DMS53 treated with DMSO at 0.1 percent for 48 hours (cell line): ENCODE measurements at regions not wholly inside any gene's neighbourhood (a gene's known extent, or its start where the extent isn't known, plus 50 kb on each side); places are given as distances from the start of the nearest gene placed in this dataset.

Experiments
- DNase-seq: peaks from one replicate; lab custom pipeline; 2025; ENCODE audit not compliant: unreplicated experiment; lab: John Stamatoyannopoulos, UW

- DNase-seq, result no peak
These were observed 211.4 kb downstream of the GRIN2B start for GRCh38 chr12:13769966-13770365.

- DNase-seq, result no peak
These were observed 212.1 kb downstream of the GRIN2B start for GRCh38 chr12:13769273-13769672.

GRCh38 chr12:13764748-13765147 lies 216.7 kb downstream of the GRIN2B start:
- no peak for DNase-seq

GRCh38 chr12:13749389-13749788 lies 232.0 kb downstream of the GRIN2B start:
- DNase-seq, result no peak

GRCh38 chr12:13745111-13745860 lies 236.1 kb downstream of the GRIN2B start:
- DNase-seq, result peak; percentile 12

- DNase-seq, result no peak
These were observed 236.8 kb downstream of the GRIN2B start for GRCh38 chr12:13744561-13744960.

- DNase-seq, result no peak
These were observed 241.3 kb downstream of the GRIN2B start for GRCh38 chr12:13740149-13740545.

GRCh38 chr12:13735734-13736133 lies 245.7 kb downstream of the GRIN2B start:
- no peak for DNase-seq

- DNase-seq, result no peak
These were observed 246.7 kb downstream of the GRIN2B start for GRCh38 chr12:13734584-13735152.

GRCh38 chr12:13727707-13728195 lies 253.7 kb downstream of the GRIN2B start:
- peak; percentile 78 for DNase-seq

GRCh38 chr12:13725049-13725448 lies 256.4 kb downstream of the GRIN2B start:
- no peak for DNase-seq

GRCh38 chr12:13724136-13724535 lies 257.3 kb downstream of the GRIN2B start:
- DNase-seq, result no peak

GRCh38 chr12:13719986-13720385 lies 261.4 kb downstream of the GRIN2B start:
- no peak for DNase-seq

- no peak for DNase-seq
These were observed 263.1 kb downstream of the GRIN2B start for GRCh38 chr12:13718271-13718670.

GRCh38 chr12:13716119-13716518 lies 265.3 kb downstream of the GRIN2B start:
- DNase-seq, result no peak

GRCh38 chr12:13713556-13714410 lies 267.6 kb downstream of the GRIN2B start:
- no peak for DNase-seq

GRCh38 chr12:13707829-13708228 lies 273.6 kb downstream of the GRIN2B start:
- DNase-seq, result no peak

GRCh38 chr12:13702381-13702780 lies 279.0 kb downstream of the GRIN2B start:
- DNase-seq, result no peak

GRCh38 chr12:13701502-13701901 lies 279.9 kb downstream of the GRIN2B start:
- no peak for DNase-seq

GRCh38 chr12:13697973-13698372 lies 283.4 kb downstream of the GRIN2B start:
- no peak for DNase-seq

- DNase-seq, result no peak
These were observed 285.6 kb downstream of the GRIN2B start for GRCh38 chr12:13695781-13696180.

- DNase-seq, result no peak
These were observed 289.1 kb downstream of the GRIN2B start for GRCh38 chr12:13692332-13692731.
